Endodermal cell (in vitro differentiated cells): ENCODE measurements at regions not wholly inside any gene's neighbourhood (a gene's known extent, or its start where the extent isn't known, plus 50 kb on each side); places are given as distances from the start of the nearest gene placed in this dataset.

Experiments used
- DNase-seq: peaks from one replicate; pipeline ENCODE4 v3.0.0-alpha.2; 2017
- H3K27ac ChIP-seq: 2 replicates; pipeline ENCODE4 v1.5.1; 2013; ENCODE audit warnings: mild to moderate bottlenecking, low read depth, low read length, moderate library complexity
- H3K27me3 ChIP-seq: 2 replicates; pipeline ENCODE4 v1.6.1; 2013; ENCODE audit warnings: mild to moderate bottlenecking, low read length, moderate library complexity; ENCODE audit not compliant: insufficient read depth, control insufficient read depth, poor library complexity, severe bottlenecking
- H3K36me3 ChIP-seq: 2 replicates; pipeline ENCODE4 v1.7.0; 2013; ENCODE audit warnings: mild to moderate bottlenecking, low read length, moderate library complexity; ENCODE audit not compliant: control insufficient read depth, insufficient read depth
- H3K4me1 ChIP-seq: one replicate; pipeline ENCODE4 v1.7.0; 2013; ENCODE audit warnings: low read length; ENCODE audit not compliant: control insufficient read depth, insufficient read depth
- H3K4me3 ChIP-seq: 2 replicates; pipeline ENCODE4 v1.5.1; 2013; ENCODE audit warnings: mild to moderate bottlenecking, low read length, moderate library complexity
- H3K9ac ChIP-seq: 2 replicates; pipeline ENCODE4 v1.6.1; 2013; ENCODE audit warnings: mild to moderate bottlenecking, low read length, moderate library complexity; ENCODE audit not compliant: poor library complexity, severe bottlenecking; ENCODE audit errors: extremely low read depth
- H3K9me3 ChIP-seq: 2 replicates; pipeline ENCODE4 v1.6.1; 2013; ENCODE audit warnings: mild to moderate bottlenecking, low read length, moderate library complexity; ENCODE audit not compliant: control insufficient read depth
- H3K27ac Mint-ChIP-seq: 2 replicates; pipeline ENCODE4 v1.8.0; 2020; ENCODE audit warnings: mixed read lengths
- H3K27me3 Mint-ChIP-seq: 2 replicates; pipeline ENCODE4 v1.8.0; 2021; ENCODE audit warnings: mild to moderate bottlenecking, mixed read lengths; ENCODE audit not compliant: insufficient read depth
- H3K36me3 Mint-ChIP-seq: 2 replicates; pipeline ENCODE4 v1.8.0; 2020; ENCODE audit warnings: low read depth, mixed read lengths
- H3K4me1 Mint-ChIP-seq: 2 replicates; pipeline ENCODE4 v1.8.0; 2020; ENCODE audit warnings: mixed read lengths
- H3K4me3 Mint-ChIP-seq: 2 replicates; pipeline ENCODE4 v1.8.0; 2020; ENCODE audit warnings: mild to moderate bottlenecking, moderate library complexity, mixed read lengths
- H3K9me3 Mint-ChIP-seq: 2 replicates; pipeline ENCODE4 v1.8.0; 2020; ENCODE audit warnings: mild to moderate bottlenecking, mixed read lengths
- WGBS, 2 experiments: methylation state at CpG; one replicate each; pipeline versions ENCODE4 v1.1.5 to v1.1.7; 2013; ENCODE audit warnings: missing lambda C conversion rate in 2 of 2, mixed read lengths in 1 of 2; ENCODE audit not compliant: insufficient coverage in 1 of 2, insufficient read length in 1 of 2; 5-methylcytosine and 5-hydroxymethylcytosine counted together
- TF ChIP-seq, protein P1 (sequence below): fragments of 200-600 bp; sonication (generic); conservative IDR thresholded peaks from 2 replicates; pipeline ENCODE4 v1.5.0; 2021; ENCODE audit warnings: antibody characterized with exemption, mild to moderate bottlenecking

DNA sequence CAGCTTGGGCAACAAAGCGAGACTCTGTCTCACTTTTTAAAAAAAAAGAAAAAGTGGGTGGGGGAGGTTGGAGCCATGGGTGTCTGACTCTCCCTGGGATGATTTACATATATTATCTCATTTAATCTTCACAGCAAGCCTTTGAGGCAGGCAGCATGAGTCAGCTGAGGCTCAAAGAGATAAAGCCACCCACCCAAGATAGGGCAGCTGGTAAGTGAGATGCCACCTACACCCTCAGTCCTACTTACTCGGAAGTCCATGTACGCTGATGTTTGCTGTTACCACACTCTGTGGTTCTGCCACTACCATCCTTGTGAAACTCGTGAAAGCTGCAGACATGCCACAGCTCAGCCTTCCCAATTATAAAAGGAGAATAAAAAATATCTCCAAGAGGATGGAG lies 142.0 kb upstream of the TSHZ3 start:
- Mint-ChIP-seq H3K27ac (no peak overlapping the region), H3K4me1 (peaks cover 6% of the 10 kb centered on the region), H3K27me3 (peaks cover 2% of the 10 kb centered on the region), H3K4me3 (no peak overlapping the region), H3K36me3 (peaks cover 2% of the 10 kb centered on the region), H3K9me3 (peaks cover 5% of the 10 kb centered on the region)
- H3K4me1 ChIP-seq = no peaks in the 10 kb centered on the region
- TF ChIP-seq, protein P1, sequence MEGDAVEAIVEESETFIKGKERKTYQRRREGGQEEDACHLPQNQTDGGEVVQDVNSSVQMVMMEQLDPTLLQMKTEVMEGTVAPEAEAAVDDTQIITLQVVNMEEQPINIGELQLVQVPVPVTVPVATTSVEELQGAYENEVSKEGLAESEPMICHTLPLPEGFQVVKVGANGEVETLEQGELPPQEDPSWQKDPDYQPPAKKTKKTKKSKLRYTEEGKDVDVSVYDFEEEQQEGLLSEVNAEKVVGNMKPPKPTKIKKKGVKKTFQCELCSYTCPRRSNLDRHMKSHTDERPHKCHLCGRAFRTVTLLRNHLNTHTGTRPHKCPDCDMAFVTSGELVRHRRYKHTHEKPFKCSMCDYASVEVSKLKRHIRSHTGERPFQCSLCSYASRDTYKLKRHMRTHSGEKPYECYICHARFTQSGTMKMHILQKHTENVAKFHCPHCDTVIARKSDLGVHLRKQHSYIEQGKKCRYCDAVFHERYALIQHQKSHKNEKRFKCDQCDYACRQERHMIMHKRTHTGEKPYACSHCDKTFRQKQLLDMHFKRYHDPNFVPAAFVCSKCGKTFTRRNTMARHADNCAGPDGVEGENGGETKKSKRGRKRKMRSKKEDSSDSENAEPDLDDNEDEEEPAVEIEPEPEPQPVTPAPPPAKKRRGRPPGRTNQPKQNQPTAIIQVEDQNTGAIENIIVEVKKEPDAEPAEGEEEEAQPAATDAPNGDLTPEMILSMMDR = no peak
- H3K9me3 ChIP-seq = peaks cover 4% of the 10 kb centered on the region
- no peak for DNase-seq
- H3K36me3 ChIP-seq = no peaks in the 10 kb centered on the region
- no peak overlapping the region for H3K4me3 ChIP-seq
- no peak overlapping the region for H3K9ac ChIP-seq
- H3K27ac ChIP-seq = no peak overlapping the region
- no peaks in the 10 kb centered on the region for H3K27me3 ChIP-seq
- WGBS, 2 experiments = 90 to 100% methylated on average over 2 to 3 of the region's 4 CpGs

DNA sequence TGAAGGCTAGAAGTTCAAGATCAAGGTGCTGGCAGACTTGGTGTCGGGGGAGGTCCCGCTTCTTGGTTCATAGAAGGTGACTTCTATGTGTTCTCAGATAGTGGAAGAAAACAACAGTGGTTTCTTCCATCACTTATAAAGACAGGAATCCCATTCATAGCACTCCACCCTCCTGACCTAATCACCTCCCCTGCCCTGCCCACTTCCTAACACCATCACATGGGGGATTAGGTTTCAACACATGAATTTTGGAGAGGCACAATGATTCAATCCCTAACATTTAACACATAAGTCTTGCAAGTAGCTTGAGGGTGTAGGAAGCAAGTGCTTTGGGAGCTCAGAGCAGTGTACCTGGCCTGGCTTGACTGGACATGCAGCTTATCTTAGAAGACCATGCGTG lies 142.8 kb upstream of the TSHZ3 start:
- TF ChIP-seq, protein P1 = no peak
- Mint-ChIP-seq H3K27me3 (peaks cover 2% of the 10 kb centered on the region), H3K27ac (no peak overlapping the region), H3K9me3 (no peaks in the 10 kb centered on the region), H3K4me3 (no peak overlapping the region), H3K36me3 (no peaks in the 10 kb centered on the region), H3K4me1 (peaks cover 6% of the 10 kb centered on the region)
- no peak overlapping the region for H3K27ac ChIP-seq
- DNase-seq = no peak
- no peak overlapping the region for H3K4me3 ChIP-seq
- 82 to 88% methylated on average over 2 to 3 of the region's 3 CpGs for WGBS, 2 experiments
- H3K4me1 ChIP-seq = no peaks in the 10 kb centered on the region
- no peaks in the 10 kb centered on the region for H3K36me3 ChIP-seq
- H3K9ac ChIP-seq = no peak overlapping the region
- no peaks in the 10 kb centered on the region for H3K27me3 ChIP-seq
- no peaks in the 10 kb centered on the region for H3K9me3 ChIP-seq

DNA sequence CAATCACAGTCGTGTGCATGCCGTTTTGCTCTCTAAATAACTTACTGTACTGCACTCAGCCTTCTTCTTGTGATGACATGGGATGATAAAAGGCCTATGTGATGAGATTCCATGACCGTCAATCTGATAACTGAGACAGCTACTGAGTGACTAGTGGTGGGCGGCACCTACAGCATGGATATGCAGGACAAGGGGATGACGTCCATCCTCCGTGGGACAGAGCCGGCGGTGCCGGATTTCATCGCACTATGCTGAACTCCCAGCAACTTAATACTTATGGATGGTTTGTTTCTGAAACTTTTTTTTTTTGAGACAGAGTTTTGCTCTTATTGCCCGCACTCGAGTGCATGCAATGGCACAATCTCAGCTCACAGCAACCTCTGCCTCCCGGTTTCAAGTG lies 146.8 kb upstream of the TSHZ3 start:
- no peaks in the 10 kb centered on the region for H3K36me3 Mint-ChIP-seq
- H3K4me3 Mint-ChIP-seq = no peak overlapping the region
- no peaks in the 10 kb centered on the region for H3K9me3 Mint-ChIP-seq
- Histone ChIP-seq H3K9ac (no peak overlapping the region), H3K4me3 (no peak overlapping the region), H3K9me3 (no peaks in the 10 kb centered on the region), H3K27me3 (no peaks in the 10 kb centered on the region), H3K4me1 (no peaks in the 10 kb centered on the region), H3K36me3 (no peaks in the 10 kb centered on the region), H3K27ac (no peak overlapping the region)
- TF ChIP-seq, protein P1 = no peak
- no peaks in the 10 kb centered on the region for H3K27me3 Mint-ChIP-seq
- peaks cover 6% of the 10 kb centered on the region for H3K4me1 Mint-ChIP-seq
- no peak for DNase-seq
- no peak overlapping the region for H3K27ac Mint-ChIP-seq
- 92 to 94% methylated on average over 12 to 13 of the region's 13 CpGs for WGBS, 2 experiments
